ENCODE measurements at regions not wholly inside any gene's neighbourhood (a gene's known extent, or its start where the extent isn't known, plus 50 kb on each side); places are given as distances from the start of the nearest gene placed in this dataset.
"Not testable (repeated sequence)": the region's sequence is repeated elsewhere in the genome, so short reads cannot be mapped to it uniquely, and the experiment has no call there.

GRCh38 chr7:65144557-65144956, 138.1 kb upstream of the ERV3-1 start:
- ATAC-seq; intact Hi-C loops (cut with DNase I); DNase-seq; H3K4me1 ChIP-seq; H3K36me3 ChIP-seq (replicated peaks in 1 of 2; ENCODE audit: insufficient read depth in 1 of 2, low read depth in 2 of 2); H3K9me3 ChIP-seq; H3K4me3 ChIP-seq; H3K27ac ChIP-seq; H3K27me3 ChIP-seq: not testable (repeated sequence)
- 82 to 91% methylated on average over 2 of the region's 2 CpGs for WGBS, 2 donors

DNA sequence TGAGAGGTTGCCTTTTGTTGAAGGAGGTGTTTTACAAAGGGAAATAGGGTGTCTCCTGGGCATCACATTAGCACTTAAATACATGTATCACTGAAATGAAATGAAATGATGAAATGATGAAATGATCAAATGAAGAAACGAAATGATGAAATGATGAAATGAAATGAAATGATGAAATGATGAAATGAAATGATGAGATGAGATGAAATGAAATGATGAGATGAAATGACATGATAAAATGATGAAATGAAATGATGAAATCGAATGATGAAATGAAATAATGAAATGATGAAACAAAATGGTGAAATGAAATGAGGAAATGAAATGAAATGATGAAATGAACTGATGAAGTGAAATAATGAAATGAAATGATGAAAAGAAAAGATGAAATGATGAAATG, 137.6 kb upstream of the ERV3-1 start:
- 53 to 69% methylated on average over 2 of the region's 2 CpGs for WGBS, 2 donors

GRCh38 chr7:65141894-65142293, 135.4 kb upstream of the ERV3-1 start:
- WGBS, 2 donors, result 43 to 60% methylated on average over 1 to 2 of the region's 6 CpGs

More for the DNA sequence above, 137.6 kb upstream of the ERV3-1 start:
- H3K4me3 ChIP-seq; H3K36me3 ChIP-seq (replicated peaks in 1 of 2; ENCODE audit: insufficient read depth in 1 of 2, low read depth in 2 of 2); H3K4me1 ChIP-seq; H3K9me3 ChIP-seq; intact Hi-C loops (cut with DNase I); H3K27ac ChIP-seq; H3K27me3 ChIP-seq; ATAC-seq; DNase-seq: not testable (repeated sequence)

GRCh38 chr7:65141405-65141778, 134.9 kb upstream of the ERV3-1 start:
- H3K36me3 ChIP-seq (replicated peaks in 1 of 2; ENCODE audit: insufficient read depth in 1 of 2, low read depth in 2 of 2); H3K27ac ChIP-seq; H3K4me3 ChIP-seq; H3K9me3 ChIP-seq; H3K4me1 ChIP-seq; ATAC-seq; H3K27me3 ChIP-seq; intact Hi-C loops (cut with DNase I): not testable (repeated sequence)
- WGBS, 2 donors, result 36% methylated on average over 5 to 9 of the region's 20 CpGs
- peak in 1 of 4 donors; percentile 11 for DNase-seq

More at GRCh38 chr7:65141894-65142293, 135.4 kb upstream of the ERV3-1 start:
- H3K27me3 ChIP-seq; H3K9me3 ChIP-seq; H3K4me3 ChIP-seq; H3K27ac ChIP-seq; ATAC-seq; intact Hi-C loops (cut with DNase I); H3K4me1 ChIP-seq; H3K36me3 ChIP-seq (replicated peaks in 1 of 2; ENCODE audit: insufficient read depth in 1 of 2, low read depth in 2 of 2); DNase-seq: not testable (repeated sequence)

DNA sequence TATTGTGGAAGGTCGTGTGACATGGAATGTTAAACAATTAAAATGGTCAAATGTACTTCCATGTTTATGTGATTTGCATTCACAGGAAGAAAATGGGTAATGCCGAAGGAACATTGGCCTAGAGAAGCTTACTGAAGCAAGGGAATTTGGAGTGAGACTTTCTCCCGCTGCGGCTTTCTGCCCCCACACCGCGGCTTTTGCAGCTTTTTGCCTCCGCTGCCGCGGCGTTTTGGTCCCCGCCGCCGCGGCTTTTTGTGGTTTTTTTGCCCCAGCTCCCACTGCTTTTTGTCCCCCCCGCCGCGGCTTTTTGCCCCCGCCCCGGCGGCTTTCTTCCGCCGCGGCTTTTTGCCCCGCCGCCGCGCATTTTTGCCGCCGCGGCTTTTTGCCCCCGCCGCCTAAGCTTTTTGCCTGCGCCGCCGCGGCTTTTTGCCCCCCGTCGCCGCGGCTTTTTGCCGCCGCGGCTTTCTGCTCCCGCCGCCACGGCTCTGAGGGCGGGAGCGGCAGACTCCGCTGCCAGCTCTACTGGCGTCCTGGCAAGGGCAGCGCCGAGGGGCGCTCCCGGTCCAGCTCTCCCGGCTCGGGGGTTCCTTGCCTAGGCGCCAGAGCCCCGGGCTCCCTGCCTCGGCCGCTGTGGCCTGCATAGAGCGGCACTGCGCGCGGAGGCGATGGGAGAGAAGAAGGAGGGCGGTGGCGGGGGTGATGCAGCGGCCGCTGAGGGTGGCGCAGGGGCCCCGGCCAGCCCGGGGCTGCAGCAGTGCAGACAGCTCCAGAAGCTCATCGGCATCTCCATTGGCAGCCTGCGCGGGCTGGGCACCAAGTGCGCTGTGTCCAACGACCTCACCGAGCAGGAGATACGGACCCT, 134.3 kb upstream of the ERV3-1 start:
- ATAC-seq; intact Hi-C loops (cut with DNase I): not testable (repeated sequence)
- WGBS, 2 donors, result no CpG with 5 or more reads among the region's 79 CpGs

DNA sequence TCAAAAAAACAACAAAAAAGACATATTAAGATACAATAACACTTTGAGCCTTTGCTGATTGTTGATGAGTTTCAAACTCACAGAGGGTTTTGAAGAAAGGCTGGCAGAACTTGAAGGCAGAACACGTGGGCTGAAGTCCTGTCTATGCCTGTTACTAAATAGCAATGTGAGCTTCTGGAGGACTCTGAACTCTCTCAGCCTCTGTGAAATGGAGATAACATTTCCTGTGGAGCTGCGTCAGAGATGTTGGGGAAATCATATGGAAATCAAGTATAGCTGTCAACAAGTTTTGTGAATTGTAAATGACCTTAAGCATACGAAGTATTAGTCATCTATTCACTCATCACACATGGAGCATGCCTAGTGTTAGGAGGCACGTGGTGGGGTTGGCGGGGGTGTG, 130.4 kb upstream of the ERV3-1 start:
- H3K4me3 ChIP-seq; H3K27ac ChIP-seq; H3K27me3 ChIP-seq; intact Hi-C loops (cut with DNase I); H3K9me3 ChIP-seq; ATAC-seq; H3K36me3 ChIP-seq (replicated peaks in 1 of 2; ENCODE audit: insufficient read depth in 1 of 2, low read depth in 2 of 2); H3K4me1 ChIP-seq; DNase-seq: not testable (repeated sequence)
- no CpG with 5 or more reads among the region's 5 CpGs for WGBS, 2 donors

More for the DNA sequence above, 134.3 kb upstream of the ERV3-1 start:
- H3K27ac ChIP-seq; H3K9me3 ChIP-seq; H3K36me3 ChIP-seq (replicated peaks in 1 of 2; ENCODE audit: insufficient read depth in 1 of 2, low read depth in 2 of 2); H3K27me3 ChIP-seq; H3K4me1 ChIP-seq; H3K4me3 ChIP-seq: not testable (repeated sequence)
- DNase-seq, result peak in 1 of 4 donors; percentile 5

DNA sequence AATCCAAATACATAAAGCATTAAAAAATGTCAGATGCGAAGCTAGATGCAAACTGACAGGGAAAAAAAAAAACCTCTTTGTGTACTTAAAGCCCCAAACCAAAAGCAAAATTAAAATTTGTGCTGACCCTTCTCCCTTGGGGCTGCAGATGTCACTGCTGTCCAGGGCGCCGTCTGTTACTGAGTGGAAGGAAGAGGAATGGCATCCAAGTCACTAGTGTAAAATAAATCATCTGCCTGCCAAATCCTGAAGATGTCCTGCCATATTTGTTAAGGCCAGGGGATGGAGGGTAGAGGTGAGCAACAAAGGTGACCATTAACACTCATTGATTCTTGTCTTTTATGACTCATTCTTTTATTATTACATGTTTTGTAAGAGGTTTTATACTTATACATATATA, 126.6 kb upstream of the ERV3-1 start:
- H3K9me3 ChIP-seq; DNase-seq; ATAC-seq; H3K27ac ChIP-seq; H3K4me1 ChIP-seq; intact Hi-C loops (cut with DNase I); H3K27me3 ChIP-seq; H3K36me3 ChIP-seq (replicated peaks in 1 of 2; ENCODE audit: insufficient read depth in 1 of 2, low read depth in 2 of 2); H3K4me3 ChIP-seq: not testable (repeated sequence)
- no CpG with 5 or more reads among the region's 3 CpGs for WGBS, 2 donors

GRCh38 chr7:65132256-65132655, 125.8 kb upstream of the ERV3-1 start:
- H3K4me1 ChIP-seq; H3K27me3 ChIP-seq; DNase-seq; intact Hi-C loops (cut with DNase I); H3K4me3 ChIP-seq; H3K9me3 ChIP-seq; ATAC-seq; H3K27ac ChIP-seq; H3K36me3 ChIP-seq (replicated peaks in 1 of 2; ENCODE audit: insufficient read depth in 1 of 2, low read depth in 2 of 2): not testable (repeated sequence)
- WGBS, 2 donors, result no CpG with 5 or more reads among the region's 1 CpG

- intact Hi-C loops (cut with DNase I); H3K27me3 ChIP-seq; ATAC-seq; H3K9me3 ChIP-seq; DNase-seq; H3K36me3 ChIP-seq (replicated peaks in 1 of 2; ENCODE audit: insufficient read depth in 1 of 2, low read depth in 2 of 2); H3K4me3 ChIP-seq; H3K27ac ChIP-seq; H3K4me1 ChIP-seq: not testable (repeated sequence)
- no CpG with 5 or more reads among the region's 5 CpGs for WGBS, 2 donors
Measured at GRCh38 chr7:65127364-65127763, 120.9 kb upstream of the ERV3-1 start.

DNA sequence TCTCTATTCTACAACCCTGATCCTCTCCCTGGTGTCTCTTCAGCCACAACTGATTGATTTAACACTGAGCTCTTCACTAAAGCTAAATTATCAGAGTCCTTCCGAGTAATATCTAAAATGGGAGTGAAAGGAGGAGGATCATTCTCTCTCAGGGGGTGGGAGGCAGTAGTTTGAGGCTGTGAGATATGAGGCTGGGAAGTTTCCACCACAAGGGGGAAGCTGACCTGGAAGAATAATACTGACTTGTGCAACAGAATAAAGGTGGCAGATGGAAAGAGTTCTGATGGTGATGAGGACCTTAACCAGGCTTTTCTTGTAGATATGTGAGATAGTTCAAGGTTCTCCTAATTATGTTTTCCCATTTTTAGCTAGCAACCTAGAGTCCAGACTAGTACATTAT, 118.1 kb upstream of the ERV3-1 start:
- H3K4me3 ChIP-seq; H3K4me1 ChIP-seq; DNase-seq; H3K36me3 ChIP-seq (replicated peaks in 1 of 2; ENCODE audit: insufficient read depth in 1 of 2, low read depth in 2 of 2); H3K27me3 ChIP-seq; intact Hi-C loops (cut with DNase I); H3K9me3 ChIP-seq; ATAC-seq; H3K27ac ChIP-seq: not testable (repeated sequence)
- WGBS, 2 donors, result no CpG with 5 or more reads among the region's 1 CpG

DNA sequence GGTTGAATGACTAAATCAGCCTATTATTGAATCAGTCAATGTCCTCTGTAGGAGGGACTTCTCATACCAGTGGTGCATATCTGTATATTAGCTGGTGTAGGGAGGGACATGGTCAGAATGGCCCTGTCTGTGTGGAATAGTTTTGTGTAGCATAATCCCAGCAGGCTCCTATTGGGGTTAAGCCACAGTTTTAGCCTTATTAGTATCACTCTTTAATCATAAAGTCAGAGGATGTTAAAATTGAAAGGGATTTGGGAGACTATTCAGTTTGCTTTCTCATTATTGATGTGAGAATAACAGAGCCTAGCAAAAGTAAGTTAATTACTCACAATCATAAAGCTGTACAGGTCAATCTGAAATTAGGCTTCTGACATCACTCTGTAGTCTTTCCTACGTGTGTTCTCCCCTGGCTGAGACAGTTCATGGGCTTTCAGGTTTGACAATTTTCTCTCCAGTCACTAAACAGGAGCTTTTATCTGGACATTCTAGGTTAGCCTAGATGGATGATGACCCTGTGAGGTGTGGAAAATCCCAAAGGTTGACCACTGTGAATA, 99.2 kb upstream of the ERV3-1 start:
- H3K27ac ChIP-seq; DNase-seq; H3K4me3 ChIP-seq; H3K27me3 ChIP-seq; H3K9me3 ChIP-seq; ATAC-seq; intact Hi-C loops (cut with DNase I); H3K4me1 ChIP-seq; H3K36me3 ChIP-seq (replicated peaks in 1 of 2; ENCODE audit: insufficient read depth in 1 of 2, low read depth in 2 of 2): not testable (repeated sequence)
- 78 to 86% methylated on average over 1 of the region's 1 CpG for WGBS, 2 donors

DNA sequence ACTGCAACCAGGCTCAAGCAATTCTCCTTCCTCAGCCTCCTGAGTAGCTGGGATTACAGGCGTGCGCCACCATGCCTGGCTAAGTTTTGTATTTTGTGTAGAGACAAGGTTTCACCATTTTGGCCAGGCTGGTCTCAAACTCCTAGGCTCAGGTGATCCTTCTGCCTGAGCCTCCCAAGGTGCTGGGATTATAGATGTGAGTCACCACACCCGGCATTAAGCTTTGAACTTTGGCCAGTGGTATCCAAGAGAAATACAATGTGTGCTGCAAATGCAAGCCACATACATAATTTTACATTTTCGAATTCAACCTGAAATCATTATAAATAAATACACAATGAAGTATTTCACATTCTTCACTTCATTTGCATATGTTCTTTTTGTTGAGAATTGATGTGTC, 94.0 kb upstream of the ERV3-1 start:
- H3K4me3 ChIP-seq; H3K27ac ChIP-seq; intact Hi-C loops (cut with DNase I); H3K27me3 ChIP-seq; H3K36me3 ChIP-seq (replicated peaks in 1 of 2; ENCODE audit: insufficient read depth in 1 of 2, low read depth in 2 of 2); ATAC-seq; H3K9me3 ChIP-seq; H3K4me1 ChIP-seq; DNase-seq: not testable (repeated sequence)
- WGBS, 2 donors, result 94 to 99% methylated on average over 4 of the region's 4 CpGs

Measured in body of pancreas (tissue), 4 donors.